GM12878 (cell line): ENCODE measurements at regions not wholly inside any gene's neighbourhood (a gene's known extent, or its start where the extent isn't known, plus 50 kb on each side); places are given as distances from the start of the nearest gene placed in this dataset.

Source experiments
- ATAC-seq: fragments of 200-7000 bp; cut with Tn5 transposase; 3 replicates; pipeline ENCODE4 v1.9.1; 2020; ENCODE audit warnings: mild to moderate bottlenecking, moderate library complexity
- BruUV-seq: library from RNA; stranded (reverse); fragments of 400-500 nt; replicated peaks from 2 replicates; lab custom pipeline; 2021; lab: Mats Ljungman, UMichigan
- CTCF ChIA-PET: fragments of 300-600 bp; sonication (Branson Sonifier 250); formaldehyde crosslinking; extraction: SDS; loops from one replicate; lab custom pipeline; 2021; ENCODE audit warnings: inconsistent platforms; lab: Yijun Ruan, JAX
- POLR2A ChIA-PET: fragments of 350-600 bp; formaldehyde crosslinking; extraction: SDS; loops from one replicate; lab custom pipeline; 2021; ENCODE audit warnings: inconsistent platforms; lab: Charles Lee
- RAD21 ChIA-PET: fragments of 300-600 bp; sonication (Branson Sonifier 250); formaldehyde crosslinking; loops from one replicate; lab custom pipeline; 2023; ENCODE audit warnings: antibody characterized with exemption; ENCODE audit not compliant: unreplicated experiment; lab: Charles Lee
- SMC1A ChIA-PET: fragments of 300-600 bp; sonication (Branson Sonifier 250); formaldehyde crosslinking; loops from one replicate; lab custom pipeline; 2023; ENCODE audit not compliant: unreplicated experiment, uncharacterized antibody; lab: Charles Lee
- DNase-seq: peaks from one replicate; pipeline ENCODE4 v3.0.0-alpha.2; 2011; ENCODE audit warnings: low read depth, low spot score
- FAIRE-seq: peaks from 3 replicates; lab custom pipeline; 2011; peaks lifted over from hg19 to GRCh38; lab: Jason Lieb, UNC
- H2AFZ ChIP-seq: 2 replicates; pipeline ENCODE4 v1.6.0; 2011; ENCODE audit warnings: low read depth, low read length, control low read depth; ENCODE audit not compliant: control insufficient read depth
- H3K27ac ChIP-seq: 2 replicates; pipeline ENCODE4 v1.5.1; 2011; ENCODE audit warnings: control low read depth; ENCODE audit not compliant: control insufficient read depth, insufficient read depth
- H3K27me3 ChIP-seq, 2 experiments: replicated peaks in 1 of 2; 2 replicates each; pipeline versions ENCODE4 v1.6.0 to v1.6.1; 2011; ENCODE audit warnings: low read length in 1 of 2; ENCODE audit not compliant: control insufficient read depth in 2 of 2, insufficient read depth in 2 of 2
- H3K36me3 ChIP-seq, 2 experiments: 2 replicates each; pipeline ENCODE4 v1.5.1; 2011; ENCODE audit warnings: low read length in 1 of 2; ENCODE audit not compliant: control insufficient read depth in 2 of 2, insufficient read depth in 2 of 2
- H3K4me1 ChIP-seq: 2 replicates; pipeline ENCODE4 v1.6.1; 2011; ENCODE audit warnings: mild to moderate bottlenecking, low read length, moderate library complexity, mixed read lengths; ENCODE audit not compliant: control insufficient read depth, insufficient read depth
- H3K4me2 ChIP-seq: 2 replicates; pipeline ENCODE4 v1.6.0; 2011; ENCODE audit warnings: control low read depth; ENCODE audit not compliant: control insufficient read depth, insufficient read depth
- H3K4me3 ChIP-seq: fragments of 200-600 bp; sonication (generic); 2 replicates; pipeline ENCODE4 v1.5.1; 2016
- H3K79me2 ChIP-seq: 2 replicates; pipeline ENCODE4 v1.6.0; 2011; ENCODE audit warnings: low read length; ENCODE audit not compliant: control insufficient read depth, insufficient read depth
- H3K9ac ChIP-seq: 2 replicates; pipeline ENCODE4 v1.8.0; 2011; ENCODE audit warnings: low read length, control low read depth, mixed read lengths; ENCODE audit not compliant: control insufficient read depth, insufficient read depth
- H3K9me3 ChIP-seq: replicated peaks from 3 replicates; pipeline ENCODE4 v1.5.1; 2011; ENCODE audit warnings: mild to moderate bottlenecking, low read length; ENCODE audit not compliant: control insufficient read depth, insufficient read depth
- H4K20me1 ChIP-seq: 2 replicates; pipeline ENCODE4 v1.6.0; 2011; ENCODE audit not compliant: control insufficient read depth, insufficient read depth
- CTCF ChIP-seq, 3 experiments: IDR thresholded peaks in 2 of 3; conservative IDR thresholded peaks in 1 of 3; 2 replicates each; pipeline ENCODE4 v1.5.1; 2011; ENCODE audit warnings: low read depth in 3 of 3, low read length in 3 of 3, mild to moderate bottlenecking in 3 of 3, control low read depth in 2 of 3, moderate library complexity in 2 of 3, inconsistent platforms in 1 of 3, mixed read lengths in 1 of 3; ENCODE audit not compliant: control insufficient read depth in 2 of 3, insufficient read depth in 1 of 3; ENCODE audit errors: extremely low read depth in 1 of 3
- RAD21 ChIP-seq: IDR thresholded peaks from 2 replicates; pipeline ENCODE4 v1.6.1; 2011; ENCODE audit warnings: mild to moderate bottlenecking, low read depth, low read length, moderate library complexity; ENCODE audit not compliant: insufficient read depth
- RUNX3 ChIP-seq: IDR thresholded peaks from 2 replicates; pipeline ENCODE4 v1.6.1; 2012; ENCODE audit warnings: low read length, inconsistent platforms
- SMAD5 ChIP-seq: IDR thresholded peaks from 2 replicates; pipeline ENCODE4 v1.6.1; 2016; ENCODE audit warnings: antibody characterized with exemption, low read depth
- SMC3 ChIP-seq: IDR thresholded peaks from 2 replicates; pipeline ENCODE4 v1.6.1; 2011; ENCODE audit warnings: low read length, improper control_type of control experiment, borderline replicate concordance
- WGBS: methylation state at CpG from one replicate; pipeline ENCODE4 v1.1.6; 2016; ENCODE audit warnings: low lambda C conversion rate; ENCODE audit not compliant: insufficient replicate concordance, insufficient coverage; ENCODE audit errors: missing lambda C conversion rate; 5-methylcytosine and 5-hydroxymethylcytosine counted together
- in situ Hi-C: fragments of 300-500 bp; cut with MboI; formaldehyde crosslinking; loops from 9 replicates; pipeline ENCODE4 v1.14.3; 2018; ENCODE audit warnings: mixed read lengths
- intact Hi-C: fragments of 100-400 bp; cut with micrococcal nuclease; formaldehyde crosslinking; loops from one replicate; pipeline ENCODE4 v1.14.2; 2022; ENCODE audit not compliant: unreplicated experiment

- in situ Hi-C loops, result loop anchor here (5.0 kb wide), 1 partner anchor 200 kb away; no protein-coding TSS in a partner anchor
- Histone ChIP-seq H4K20me1 (peaks cover 2% of the 10 kb centered on the region; the same call in 1 of the 2 replicates), H3K27ac (no peak overlapping the region), H3K9me3 (no peaks in the 10 kb centered on the region), H3K36me3 (no peaks in the 10 kb centered on the region), H2AFZ (no peak overlapping the region), H3K4me2 (no peak overlapping the region), H3K9ac (no peak overlapping the region)
- CTCF ChIA-PET, result interaction anchor here (0.6 to 6.1 kb wide), 17 partner anchors 10 to 679 kb away, joined by 3 to 51 read pairs (median 3); partner anchors contain the start of gene DHX15
- intact Hi-C loops, result loop anchor here (1.0 kb wide), 1 partner anchor 199 kb away; no protein-coding TSS in a partner anchor
- DNase-seq, result no peak
- BruUV-seq, result no TSS peak
- TF ChIP-seq RAD21 (peak; percentile 68), SMC3 (peak; percentile 80), RUNX3 (no peak), SMAD5 (no peak), CTCF (IDR thresholded peaks at IDR 0.05 in 2 of 3, conservative IDR thresholded peaks at IDR 0.05 in 1 of 3; ENCODE audit: control insufficient read depth in 2 of 3, extremely low read depth in 1 of 3, insufficient read depth in 1 of 3, low read depth in 3 of 3, low read length in 3 of 3) (peak; percentile 64 to 74 (median 73))
- TF ChIP-seq, all 136 proteins: peak for 3
- POLR2A ChIA-PET, result no interaction called here
- Histone ChIP-seq H3K4me3 (no peak overlapping the region), H3K79me2 (no peaks in the 10 kb centered on the region), H3K4me1 (no peaks in the 10 kb centered on the region), H3K27me3 (peaks cover 0 to 4% of the 10 kb centered on the region in 2 experiments; a peak in 2 of 4 replicates)
- peak; percentile 82 for ATAC-seq
- RAD21 ChIA-PET, result no interaction called here
- 23% methylated on average over 13 of the region's 13 CpGs for WGBS
- SMC1A ChIA-PET, result interaction anchor here (1.2 kb wide), 1 partner anchor 198 kb away, joined by 5 read pairs; no protein-coding TSS in a partner anchor
- peak; percentile 77 for FAIRE-seq
Observed at GRCh38 chr4:24686866-24687692, 102.7 kb upstream of the DHX15 start.
